CD4-positive, alpha-beta T cell treated with Interleukin-10 for 1 hour (primary cell): ENCODE measurements at regions not wholly inside any gene's neighbourhood (a gene's known extent, or its start where the extent isn't known, plus 50 kb on each side); places are given as distances from the start of the nearest gene placed in this dataset.

Experiments used
- DNase-seq: peaks from one replicate; pipeline ENCODE4 v3.0.0-alpha.2; 2020

GRCh38 chr4:11497972-11498371, 69.3 kb upstream of the HS3ST1 start:
- no peak for DNase-seq

DNA sequence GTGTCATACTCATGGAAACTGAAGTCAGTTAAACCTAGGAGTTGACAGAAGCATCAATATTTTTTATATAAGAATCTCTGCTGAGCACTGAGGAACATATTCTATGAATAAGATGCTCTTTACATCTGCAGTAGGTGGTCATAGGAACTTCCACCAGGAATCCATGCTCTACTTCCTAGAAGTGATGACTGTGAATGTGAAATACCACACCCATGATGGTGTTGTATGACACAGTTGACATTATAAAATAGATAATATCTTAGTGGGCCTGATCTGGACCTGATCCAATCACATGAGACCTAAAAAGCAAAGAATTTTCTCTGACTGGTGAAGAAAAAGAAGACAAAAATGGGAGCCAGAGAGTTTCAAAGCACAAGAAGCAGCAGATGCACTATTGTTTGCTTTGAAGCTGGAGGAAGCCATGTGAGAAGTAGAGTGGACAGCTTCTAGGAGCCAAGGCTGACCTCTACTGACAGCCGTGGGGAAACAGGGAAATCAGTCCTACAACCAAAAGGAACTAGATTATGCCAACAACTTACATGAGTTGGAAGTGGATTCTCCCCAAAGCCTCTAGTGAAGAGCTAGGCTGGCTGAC, 68.6 kb upstream of the HS3ST1 start:
- DNase-seq, result no peak

DNA sequence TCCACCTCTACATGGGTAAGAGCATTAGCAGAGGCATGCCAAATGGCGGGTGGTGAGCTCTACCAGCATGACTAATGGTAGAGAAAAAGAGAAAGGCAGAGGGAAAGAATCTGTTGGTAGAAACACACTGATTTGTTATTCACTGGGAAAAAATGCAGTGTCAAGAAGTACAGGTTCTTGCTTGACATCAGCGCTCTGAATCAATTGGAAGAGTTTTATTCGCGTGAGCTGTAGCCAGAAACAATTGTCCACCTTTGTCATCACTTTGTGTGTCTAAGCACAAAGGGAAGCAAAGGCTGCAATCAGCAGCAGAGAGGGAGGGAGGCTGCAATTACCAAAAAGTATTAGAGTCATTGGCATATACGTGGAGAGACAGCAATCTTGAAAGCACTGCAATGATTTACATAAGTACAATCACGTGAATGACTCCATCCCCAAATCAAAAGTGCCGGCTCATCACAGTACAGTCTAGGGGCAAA, 67.7 kb upstream of the HS3ST1 start:
- DNase-seq, result no peak

DNA sequence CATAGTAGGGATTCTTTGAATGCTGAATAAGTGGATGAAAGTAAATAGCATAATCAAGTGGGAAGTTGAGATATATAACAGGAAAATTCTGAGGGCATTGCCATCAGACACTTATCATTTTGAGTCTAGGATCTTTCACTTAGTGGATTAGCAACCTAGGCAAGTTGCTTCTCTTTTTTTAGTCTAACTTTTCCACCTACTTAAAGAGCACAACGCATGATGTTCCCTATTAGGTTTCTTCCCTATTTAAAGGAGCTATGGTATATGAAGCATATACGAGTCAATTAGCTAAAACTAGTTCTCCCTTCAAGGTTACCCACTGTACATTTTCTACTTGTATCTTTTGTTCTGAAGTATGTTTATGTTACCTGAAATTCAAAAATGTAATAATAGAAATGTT, 67.1 kb upstream of the HS3ST1 start:
- no peak for DNase-seq

DNA sequence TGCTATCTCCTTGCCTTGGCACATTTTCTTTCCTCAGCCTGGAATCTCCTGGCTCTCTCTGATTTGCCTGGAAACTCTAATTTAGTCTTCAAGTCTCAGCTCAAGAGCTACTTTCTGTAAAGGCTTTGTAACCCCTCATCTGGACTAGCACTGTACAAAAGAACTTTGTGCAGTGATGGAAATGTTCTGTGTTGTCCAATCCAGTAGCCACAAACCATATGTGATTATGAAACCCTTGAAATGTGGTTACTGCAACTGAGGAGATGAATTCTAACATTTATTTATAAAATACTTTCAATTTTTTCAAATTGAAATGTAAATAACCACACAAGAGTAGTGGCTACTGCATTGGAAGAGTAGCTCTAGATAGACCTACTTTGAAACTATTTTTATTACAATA, 66.6 kb upstream of the HS3ST1 start:
- DNase-seq, result no peak

- no peak for DNase-seq
Observed at GRCh38 chr4:11494232-11494631, 65.5 kb upstream of the HS3ST1 start.

GRCh38 chr4:11489453-11490083, 60.9 kb upstream of the HS3ST1 start:
- no peak for DNase-seq

DNA sequence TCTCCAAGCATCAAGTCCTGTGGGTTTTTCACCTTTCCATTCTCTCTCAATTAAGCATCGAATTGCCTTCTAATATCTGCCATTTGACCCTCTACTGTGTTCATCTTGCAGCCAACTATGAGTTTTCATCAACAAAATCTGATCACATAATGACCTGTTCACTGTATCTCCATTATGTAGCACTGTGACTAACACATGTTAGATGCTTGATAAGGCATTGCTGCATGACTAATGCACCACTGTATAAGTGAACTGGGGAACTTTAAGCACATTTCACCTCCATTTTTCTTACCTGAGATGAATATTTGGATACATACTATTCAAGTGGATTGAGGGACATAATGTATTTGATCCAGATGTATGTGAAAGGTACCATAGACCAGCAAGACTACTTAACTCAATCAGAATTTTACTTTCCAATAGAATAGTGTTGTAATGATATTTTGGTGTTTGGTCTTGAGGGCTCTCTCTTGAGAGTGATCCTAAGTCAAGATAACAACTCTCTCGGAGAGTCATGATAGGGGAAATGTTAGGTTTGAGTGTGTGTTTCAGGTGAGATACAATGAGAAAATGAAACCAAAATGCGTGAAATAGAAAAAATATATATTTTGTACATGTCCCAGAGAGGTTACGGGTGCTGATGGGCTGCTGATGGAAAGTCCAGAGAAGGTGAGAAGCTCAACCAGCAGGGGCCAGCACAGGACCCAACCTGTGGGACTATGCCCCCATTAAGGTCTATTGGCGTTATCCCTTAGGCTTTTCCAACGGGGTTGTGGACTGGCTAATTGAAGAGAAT, 60.2 kb upstream of the HS3ST1 start:
- no peak for DNase-seq

DNA sequence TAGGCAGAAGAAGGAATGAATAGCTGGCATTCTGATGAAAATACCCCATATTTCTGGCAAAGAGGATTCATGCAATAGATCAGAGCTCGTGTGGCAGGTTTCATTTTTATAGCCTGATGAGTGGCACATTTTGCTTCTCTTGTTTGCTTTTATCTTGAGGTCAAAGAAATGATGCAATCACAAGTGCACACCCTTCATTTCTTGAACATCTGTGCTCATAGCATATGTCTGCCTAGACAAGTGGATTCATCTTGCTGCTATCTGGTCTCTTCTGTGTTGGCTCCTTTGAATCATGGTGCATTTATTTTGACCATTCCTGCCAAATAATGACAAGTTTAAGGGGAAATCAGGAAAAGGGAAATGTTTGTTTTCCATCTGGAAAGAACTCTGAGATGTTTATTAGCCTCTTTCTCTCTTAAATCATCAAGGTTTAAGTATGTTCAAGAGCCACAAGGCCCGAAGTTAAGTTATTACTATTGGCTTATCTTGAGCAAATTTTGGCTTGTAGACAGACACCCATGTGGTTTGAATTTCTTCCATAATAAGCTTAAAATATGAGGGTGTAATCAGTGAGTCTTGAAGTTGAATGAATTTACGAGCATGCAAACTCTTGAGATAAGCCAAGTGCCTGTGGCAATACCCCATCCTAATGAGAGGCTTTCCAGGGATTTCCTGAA, 59.3 kb upstream of the HS3ST1 start:
- DNase-seq, result no peak

GRCh38 chr4:11487139-11487538, 58.4 kb upstream of the HS3ST1 start:
- peak; percentile 14 for DNase-seq

DNA sequence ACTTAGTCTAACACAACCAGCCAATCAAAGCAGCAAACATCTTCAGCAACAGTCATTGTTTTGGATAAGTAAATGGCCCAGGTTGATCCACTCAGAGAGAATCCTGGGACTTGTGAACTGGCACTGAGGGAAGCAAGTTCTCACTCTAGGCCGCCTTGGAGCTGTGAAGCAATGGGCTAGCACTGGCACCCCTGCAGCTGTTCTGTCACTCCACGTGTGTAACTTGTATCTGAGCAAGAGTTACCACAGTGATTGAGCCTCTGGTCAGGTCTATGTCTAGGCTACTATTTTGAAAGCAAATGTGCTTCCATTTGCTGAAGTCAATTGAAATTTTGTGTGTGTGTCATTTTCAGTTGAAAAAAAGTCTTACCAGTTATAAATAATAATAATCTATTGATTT, 57.2 kb upstream of the HS3ST1 start:
- no peak for DNase-seq

- no peak for DNase-seq
Observed at GRCh38 chr4:11484531-11484930, 55.8 kb upstream of the HS3ST1 start.

- no peak for DNase-seq
Observed at GRCh38 chr4:11483046-11483445, 54.4 kb upstream of the HS3ST1 start.

- peak; percentile 21 for DNase-seq
Observed at GRCh38 chr4:11480683-11481082, 52.0 kb upstream of the HS3ST1 start.
